SU-DHL-6 (cell line): ENCODE measurements at regions not wholly inside any gene's neighbourhood (a gene's known extent, or its start where the extent isn't known, plus 50 kb on each side); places are given as distances from the start of the nearest gene placed in this dataset.

Experiments used
- EZH2phosphoT487 ChIP-seq: fragments of 200-600 bp; sonication (generic), shearing (Covaris generic); conservative IDR thresholded peaks from 2 replicates; pipeline ENCODE4 v1.6.1; 2018; ENCODE audit warnings: mild to moderate bottlenecking, antibody characterized with exemption, low read length, moderate library complexity, mixed read lengths
- TF ChIP-seq, protein P1 (sequence below): fragments of 200-600 bp; sonication (generic); IDR thresholded peaks from one replicate; pipeline ENCODE4 v1.5.1; 2017; ENCODE audit warnings: antibody characterized with exemption, mild to moderate bottlenecking, low read length, moderate library complexity; ENCODE audit not compliant: insufficient read depth, poor library complexity, severe bottlenecking

DNA sequence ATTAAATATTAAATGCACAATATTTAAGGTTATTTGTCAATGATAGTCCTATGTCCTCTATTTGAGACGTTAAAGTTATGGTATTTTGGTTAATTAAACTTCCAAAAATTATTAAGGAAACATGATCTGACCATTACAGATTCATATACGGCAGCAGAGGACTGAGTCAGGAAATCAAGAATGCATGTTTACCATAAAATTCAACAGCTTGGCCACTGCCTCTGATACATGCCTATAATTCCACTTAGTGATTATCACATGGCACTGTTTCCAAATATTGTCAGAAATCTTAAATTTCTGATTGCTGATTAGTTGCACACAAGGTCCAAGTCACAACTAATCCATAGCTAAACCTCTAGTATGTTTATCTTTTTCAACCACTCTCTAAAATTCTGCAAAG, 232.2 kb upstream of the UGT8 start:
- TF ChIP-seq, protein P1, sequence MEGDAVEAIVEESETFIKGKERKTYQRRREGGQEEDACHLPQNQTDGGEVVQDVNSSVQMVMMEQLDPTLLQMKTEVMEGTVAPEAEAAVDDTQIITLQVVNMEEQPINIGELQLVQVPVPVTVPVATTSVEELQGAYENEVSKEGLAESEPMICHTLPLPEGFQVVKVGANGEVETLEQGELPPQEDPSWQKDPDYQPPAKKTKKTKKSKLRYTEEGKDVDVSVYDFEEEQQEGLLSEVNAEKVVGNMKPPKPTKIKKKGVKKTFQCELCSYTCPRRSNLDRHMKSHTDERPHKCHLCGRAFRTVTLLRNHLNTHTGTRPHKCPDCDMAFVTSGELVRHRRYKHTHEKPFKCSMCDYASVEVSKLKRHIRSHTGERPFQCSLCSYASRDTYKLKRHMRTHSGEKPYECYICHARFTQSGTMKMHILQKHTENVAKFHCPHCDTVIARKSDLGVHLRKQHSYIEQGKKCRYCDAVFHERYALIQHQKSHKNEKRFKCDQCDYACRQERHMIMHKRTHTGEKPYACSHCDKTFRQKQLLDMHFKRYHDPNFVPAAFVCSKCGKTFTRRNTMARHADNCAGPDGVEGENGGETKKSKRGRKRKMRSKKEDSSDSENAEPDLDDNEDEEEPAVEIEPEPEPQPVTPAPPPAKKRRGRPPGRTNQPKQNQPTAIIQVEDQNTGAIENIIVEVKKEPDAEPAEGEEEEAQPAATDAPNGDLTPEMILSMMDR = no peak
- TF ChIP-seq EZH2phosphoT487 = no peak
